Spleen (tissue), 7 donors: ENCODE measurements at regions not wholly inside any gene's neighbourhood (a gene's known extent, or its start where the extent isn't known, plus 50 kb on each side); places are given as distances from the start of the nearest gene placed in this dataset.

ENCODE experiments used
- CTCF ChIP-seq, 11 experiments: fragments of 200-600 bp in 7 of 11; fragments of 450-650 bp in 4 of 11; sonication (generic) in 4 of 11; IDR thresholded peaks in 8 of 11; conservative IDR thresholded peaks in 3 of 11; 1 replicate in 7 of 11; 2 replicates in 4 of 11; pipeline versions ENCODE4 v1.4.0 to v1.8.0; 2016 to 2021; ENCODE audit warnings: antibody characterized with exemption in 11 of 11, inconsistent platforms in 4 of 11, mild to moderate bottlenecking in 1 of 11
- POLR2A ChIP-seq, 3 donors: fragments of 450-650 bp; IDR thresholded peaks; one replicate each; pipeline ENCODE4 v1.5.1; 2017; ENCODE audit warnings: antibody characterized with exemption in 3 of 3, mild to moderate bottlenecking in 1 of 3
- POLR2AphosphoS5 ChIP-seq, 3 donors: sonication (generic); formaldehyde crosslinking; IDR thresholded peaks; one replicate each; pipeline ENCODE4 v1.5.1; 2017; ENCODE audit warnings: antibody characterized with exemption in 3 of 3
- donor health status: DM: no; HTN: no; CAD: no; lungs with moderate emphysema.
- donor health status: DM: no; HTN: no; CAD: no.
- donor health status: DM: no; HTN: no; CAD: no.

- TF ChIP-seq POLR2A (IDR thresholded peaks at IDR 0.05) (no peak), CTCF (IDR thresholded peaks at IDR 0.05 in 8 of 11, conservative IDR thresholded peaks at IDR 0.05 in 3 of 11) (no peak), POLR2AphosphoS5 (IDR thresholded peaks at IDR 0.05) (no peak)
Measured at GRCh38 chr2:106685180-106685897, 198.2 kb downstream of the CD8B2 start.
